ENCODE measurements at regions not wholly inside any gene's neighbourhood (a gene's known extent, or its start where the extent isn't known, plus 50 kb on each side); places are given as distances from the start of the nearest gene placed in this dataset.

DNA sequence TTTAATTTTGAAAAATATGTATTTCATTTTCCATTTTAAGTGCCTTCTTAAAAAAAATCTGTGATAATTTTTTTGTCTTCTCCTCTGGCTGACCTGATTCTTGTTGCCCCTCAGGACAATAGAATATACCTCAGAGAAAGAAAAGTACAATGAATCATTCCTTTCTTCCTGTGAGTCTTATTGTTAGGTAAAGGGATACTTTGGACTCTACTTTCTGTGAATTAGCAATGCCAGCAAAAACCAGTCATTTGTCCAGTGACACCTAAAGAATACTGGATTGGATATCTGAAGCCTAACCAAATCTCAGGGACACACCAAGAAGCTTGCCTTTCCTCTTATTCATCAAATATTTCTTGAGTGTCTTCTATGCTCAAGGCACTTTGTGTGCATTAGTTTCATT lies 102.1 kb downstream of the AREG start:
- no peak for TF ChIP-seq POLR2A (IDR thresholded peaks at IDR 0.05)
- TF ChIP-seq, protein P1, sequence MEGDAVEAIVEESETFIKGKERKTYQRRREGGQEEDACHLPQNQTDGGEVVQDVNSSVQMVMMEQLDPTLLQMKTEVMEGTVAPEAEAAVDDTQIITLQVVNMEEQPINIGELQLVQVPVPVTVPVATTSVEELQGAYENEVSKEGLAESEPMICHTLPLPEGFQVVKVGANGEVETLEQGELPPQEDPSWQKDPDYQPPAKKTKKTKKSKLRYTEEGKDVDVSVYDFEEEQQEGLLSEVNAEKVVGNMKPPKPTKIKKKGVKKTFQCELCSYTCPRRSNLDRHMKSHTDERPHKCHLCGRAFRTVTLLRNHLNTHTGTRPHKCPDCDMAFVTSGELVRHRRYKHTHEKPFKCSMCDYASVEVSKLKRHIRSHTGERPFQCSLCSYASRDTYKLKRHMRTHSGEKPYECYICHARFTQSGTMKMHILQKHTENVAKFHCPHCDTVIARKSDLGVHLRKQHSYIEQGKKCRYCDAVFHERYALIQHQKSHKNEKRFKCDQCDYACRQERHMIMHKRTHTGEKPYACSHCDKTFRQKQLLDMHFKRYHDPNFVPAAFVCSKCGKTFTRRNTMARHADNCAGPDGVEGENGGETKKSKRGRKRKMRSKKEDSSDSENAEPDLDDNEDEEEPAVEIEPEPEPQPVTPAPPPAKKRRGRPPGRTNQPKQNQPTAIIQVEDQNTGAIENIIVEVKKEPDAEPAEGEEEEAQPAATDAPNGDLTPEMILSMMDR (IDR thresholded peaks at IDR 0.05) = no peak
